ENCODE measurements at regions not wholly inside any gene's neighbourhood (a gene's known extent, or its start where the extent isn't known, plus 50 kb on each side); places are given as distances from the start of the nearest gene placed in this dataset.

DNA sequence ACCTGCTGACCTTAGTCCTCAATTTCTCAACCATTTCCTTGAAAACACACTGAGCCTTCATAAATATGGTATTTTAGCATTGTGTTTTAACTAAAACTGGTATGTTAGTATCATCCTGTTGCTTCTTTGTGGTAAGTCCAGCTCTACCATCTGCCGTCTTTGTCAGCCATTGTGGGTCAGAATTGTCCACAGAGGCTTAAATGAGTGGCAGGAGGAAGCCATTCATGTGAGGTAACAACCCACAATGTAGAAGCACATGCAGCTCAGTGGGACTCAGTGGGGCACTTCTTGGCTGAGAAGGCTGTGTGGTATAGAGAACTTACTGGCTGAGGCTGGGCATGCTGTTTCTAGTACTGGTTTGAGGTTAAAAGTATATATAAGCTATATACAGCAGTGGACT is 149.2 kb upstream of the NR3C1 start:
- no TSS peak for BruUV-seq (replicated peaks)
- no peaks in the 10 kb centered on the region for H3K9me3 ChIP-seq (ENCODE audit: low read depth, low read length, poor library complexity, severe bottlenecking)
- H3K4me1 ChIP-seq (ENCODE audit: insufficient read depth, low read length, poor library complexity, severe bottlenecking) = peaks cover 4% of the 10 kb centered on the region
- H3K27me3 ChIP-seq (replicated peaks; ENCODE audit: insufficient read depth, low read depth, low read length, poor library complexity) = no peaks in the 10 kb centered on the region
- H3K4me3 ChIP-seq (ENCODE audit: low read depth, low read length, poor library complexity, severe bottlenecking) = no peak overlapping the region
- H3K36me3 ChIP-seq (ENCODE audit: insufficient read depth, low read length, poor library complexity, severe bottlenecking) = no peaks in the 10 kb centered on the region
- TF ChIP-seq, protein P1, sequence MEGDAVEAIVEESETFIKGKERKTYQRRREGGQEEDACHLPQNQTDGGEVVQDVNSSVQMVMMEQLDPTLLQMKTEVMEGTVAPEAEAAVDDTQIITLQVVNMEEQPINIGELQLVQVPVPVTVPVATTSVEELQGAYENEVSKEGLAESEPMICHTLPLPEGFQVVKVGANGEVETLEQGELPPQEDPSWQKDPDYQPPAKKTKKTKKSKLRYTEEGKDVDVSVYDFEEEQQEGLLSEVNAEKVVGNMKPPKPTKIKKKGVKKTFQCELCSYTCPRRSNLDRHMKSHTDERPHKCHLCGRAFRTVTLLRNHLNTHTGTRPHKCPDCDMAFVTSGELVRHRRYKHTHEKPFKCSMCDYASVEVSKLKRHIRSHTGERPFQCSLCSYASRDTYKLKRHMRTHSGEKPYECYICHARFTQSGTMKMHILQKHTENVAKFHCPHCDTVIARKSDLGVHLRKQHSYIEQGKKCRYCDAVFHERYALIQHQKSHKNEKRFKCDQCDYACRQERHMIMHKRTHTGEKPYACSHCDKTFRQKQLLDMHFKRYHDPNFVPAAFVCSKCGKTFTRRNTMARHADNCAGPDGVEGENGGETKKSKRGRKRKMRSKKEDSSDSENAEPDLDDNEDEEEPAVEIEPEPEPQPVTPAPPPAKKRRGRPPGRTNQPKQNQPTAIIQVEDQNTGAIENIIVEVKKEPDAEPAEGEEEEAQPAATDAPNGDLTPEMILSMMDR (conservative IDR thresholded peaks at IDR 0.05; ENCODE audit: low read depth, low read length) = no peak
- no peak for TF ChIP-seq EZH2 (IDR thresholded peaks at IDR 0.05; ENCODE audit: borderline replicate concordance, low read depth, low read length, poor library complexity, severe bottlenecking)
- no peak for DNase-seq (ENCODE audit: low spot score)
- no peak overlapping the region for H3K27ac ChIP-seq (ENCODE audit: low read depth, low read length, poor library complexity, severe bottlenecking)
- intact Hi-C loops (cut with micrococcal nuclease; ENCODE audit: unreplicated experiment) = no loop called here
- ChIA-PET CTCF (no interaction called here), POLR2A (ENCODE audit: low non-redundant PET) (no interaction called here)

DNA sequence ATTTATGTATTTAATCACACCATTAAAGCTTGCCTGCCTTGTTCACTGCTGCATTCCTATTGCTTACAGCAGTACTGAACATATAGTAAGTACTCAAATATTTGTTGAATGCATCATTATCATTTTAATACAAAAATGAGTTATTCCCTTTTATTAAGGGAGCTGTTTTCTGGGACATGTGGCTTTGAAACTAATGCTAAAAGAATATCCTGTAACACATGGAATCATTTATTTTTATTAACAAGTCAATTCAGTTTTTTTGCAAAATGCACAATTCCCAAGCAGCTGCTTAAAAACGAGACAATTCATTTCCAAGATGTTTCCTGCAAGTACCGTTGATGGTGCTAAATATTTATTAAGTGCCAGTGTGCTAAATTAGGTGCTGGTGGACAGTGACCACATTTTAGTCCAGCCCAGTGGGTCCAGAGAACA is 148.3 kb upstream of the NR3C1 start:
- no peak for DNase-seq (ENCODE audit: low spot score)
- Histone ChIP-seq H3K27ac (ENCODE audit: low read depth, low read length, poor library complexity, severe bottlenecking) (no peak overlapping the region), H3K36me3 (ENCODE audit: insufficient read depth, low read length, poor library complexity, severe bottlenecking) (no peaks in the 10 kb centered on the region), H3K9me3 (ENCODE audit: low read depth, low read length, poor library complexity, severe bottlenecking) (no peaks in the 10 kb centered on the region), H3K4me1 (ENCODE audit: insufficient read depth, low read length, poor library complexity, severe bottlenecking) (peaks cover 2% of the 10 kb centered on the region), H3K27me3 (replicated peaks; ENCODE audit: insufficient read depth, low read depth, low read length, poor library complexity) (no peaks in the 10 kb centered on the region), H3K4me3 (ENCODE audit: low read depth, low read length, poor library complexity, severe bottlenecking) (no peak overlapping the region)
- ChIA-PET CTCF (no interaction called here), POLR2A (ENCODE audit: low non-redundant PET) (no interaction called here)
- BruUV-seq (replicated peaks) = no TSS peak
- intact Hi-C loops (cut with micrococcal nuclease; ENCODE audit: unreplicated experiment) = no loop called here
- TF ChIP-seq, protein P1 (conservative IDR thresholded peaks at IDR 0.05; ENCODE audit: low read depth, low read length) = no peak
- no peak for TF ChIP-seq EZH2 (IDR thresholded peaks at IDR 0.05; ENCODE audit: borderline replicate concordance, low read depth, low read length, poor library complexity, severe bottlenecking)

DNA sequence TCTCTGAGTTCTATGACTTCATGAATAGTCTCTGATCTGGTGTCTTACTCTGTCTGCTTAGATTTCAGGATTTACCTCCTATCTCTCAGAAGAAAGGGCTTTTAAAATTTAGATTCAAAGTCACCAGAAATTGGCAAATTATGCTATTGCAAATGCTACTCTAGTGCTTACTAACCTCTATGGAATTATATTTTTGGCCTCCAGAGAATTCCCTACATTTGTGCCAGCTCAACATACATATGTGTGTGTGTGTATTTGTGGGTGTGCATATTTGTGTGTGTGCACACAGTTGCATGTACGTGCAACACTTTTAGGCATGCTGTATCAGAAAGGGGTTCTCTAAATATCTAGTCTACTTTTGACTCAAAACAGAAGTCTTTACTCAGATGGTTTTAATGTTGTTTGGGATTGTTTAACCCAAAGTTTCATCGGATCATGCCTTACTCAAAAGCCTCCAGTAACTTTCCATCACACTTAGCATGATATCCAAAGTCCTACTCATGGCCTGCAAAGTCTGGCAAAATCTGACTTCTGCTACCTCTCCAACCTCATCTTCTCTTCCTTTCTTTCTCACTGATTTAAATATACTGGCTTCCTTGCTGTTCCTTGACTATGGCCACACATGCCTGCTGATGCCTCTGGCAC is 147.6 kb upstream of the NR3C1 start:
- ChIA-PET POLR2A (ENCODE audit: low non-redundant PET) (no interaction called here), CTCF (no interaction called here)
- Histone ChIP-seq H3K27me3 (replicated peaks; ENCODE audit: insufficient read depth, low read depth, low read length, poor library complexity) (no peaks in the 10 kb centered on the region), H3K27ac (ENCODE audit: low read depth, low read length, poor library complexity, severe bottlenecking) (no peak overlapping the region), H3K4me1 (ENCODE audit: insufficient read depth, low read length, poor library complexity, severe bottlenecking) (no peaks in the 10 kb centered on the region), H3K36me3 (ENCODE audit: insufficient read depth, low read length, poor library complexity, severe bottlenecking) (no peaks in the 10 kb centered on the region), H3K4me3 (ENCODE audit: low read depth, low read length, poor library complexity, severe bottlenecking) (no peak overlapping the region), H3K9me3 (ENCODE audit: low read depth, low read length, poor library complexity, severe bottlenecking) (no peaks in the 10 kb centered on the region)
- TF ChIP-seq EZH2 (IDR thresholded peaks at IDR 0.05; ENCODE audit: borderline replicate concordance, low read depth, low read length, poor library complexity, severe bottlenecking) = no peak
- TF ChIP-seq, protein P1 (conservative IDR thresholded peaks at IDR 0.05; ENCODE audit: low read depth, low read length) = no peak
- DNase-seq (ENCODE audit: low spot score) = no peak
- BruUV-seq (replicated peaks) = no TSS peak
- intact Hi-C loops (cut with micrococcal nuclease; ENCODE audit: unreplicated experiment) = no loop called here
